Mammary epithelial cell (primary cell): ENCODE measurements at regions not wholly inside any gene's neighbourhood (a gene's known extent, or its start where the extent isn't known, plus 50 kb on each side); places are given as distances from the start of the nearest gene placed in this dataset.

ENCODE experiments used
- CTCF ChIP-seq, 2 donors: IDR thresholded peaks in 1 of 2; conservative IDR thresholded peaks in 1 of 2; 2 replicates each; pipeline ENCODE4 v1.5.1; 2011 to 2012; ENCODE audit warnings: inconsistent platforms in 2 of 2, low read length in 2 of 2, mild to moderate bottlenecking in 2 of 2, control low read depth in 1 of 2, low read depth in 1 of 2; ENCODE audit not compliant: insufficient read depth in 1 of 2; ENCODE audit errors: extremely low read depth in 1 of 2
- EZH2 ChIP-seq: IDR thresholded peaks from 2 replicates; pipeline ENCODE4 v1.6.1; 2012; ENCODE audit warnings: low read length, inconsistent platforms, borderline replicate concordance

GRCh38 chr2:23294238-23294637, 90.7 kb upstream of the KLHL29 start:
- no peak for TF ChIP-seq CTCF (conservative IDR thresholded peaks at IDR 0.05 in 1 of 2, IDR thresholded peaks at IDR 0.05 in 1 of 2; ENCODE audit: extremely low read depth in 1 of 2, insufficient read depth in 1 of 2, low read depth in 1 of 2, low read length in 2 of 2)
- no peak for TF ChIP-seq EZH2
